ENCODE measurements at regions not wholly inside any gene's neighbourhood (a gene's known extent, or its start where the extent isn't known, plus 50 kb on each side); places are given as distances from the start of the nearest gene placed in this dataset.

- WGBS, 2 donors, result 79 to 82% methylated on average over 7 of the region's 7 CpGs
Measured at GRCh38 chr1:164296172-164296571, 262.8 kb upstream of the PBX1 start.

GRCh38 chr1:164308101-164308500 is 250.9 kb upstream of the PBX1 start:
- H3K4me3 ChIP-seq (ENCODE audit: low read depth, poor library complexity, severe bottlenecking), result no peak overlapping the region
- intact Hi-C loops (cut with DNase I; ENCODE audit: low total_unique reads), result no loop called here
- no peak for TF ChIP-seq POLR2A (IDR thresholded peaks at IDR 0.05)
- no peak for TF ChIP-seq CTCF (IDR thresholded peaks at IDR 0.05)
- no peak for DNase-seq (ENCODE audit: low spot score in 2 of 2)

More at GRCh38 chr1:164296172-164296571, 262.8 kb upstream of the PBX1 start:
- no peak for TF ChIP-seq CTCF (IDR thresholded peaks at IDR 0.05)
- no peak for TF ChIP-seq POLR2A (IDR thresholded peaks at IDR 0.05)
- DNase-seq (ENCODE audit: low spot score in 2 of 2), result no peak
- H3K4me3 ChIP-seq (ENCODE audit: low read depth, poor library complexity, severe bottlenecking), result no peak overlapping the region
- intact Hi-C loops (cut with DNase I; ENCODE audit: low total_unique reads), result no loop called here

GRCh38 chr1:164310166-164310565 is 248.8 kb upstream of the PBX1 start:
- TF ChIP-seq CTCF (IDR thresholded peaks at IDR 0.05), result no peak
- no peak for TF ChIP-seq POLR2A (IDR thresholded peaks at IDR 0.05)
- WGBS, 2 donors, result 44 to 56% methylated on average over 3 of the region's 3 CpGs
- no peak overlapping the region for H3K4me3 ChIP-seq (ENCODE audit: low read depth, poor library complexity, severe bottlenecking)
- DNase-seq (ENCODE audit: low spot score in 2 of 2), result no peak
- intact Hi-C loops (cut with DNase I; ENCODE audit: low total_unique reads), result no loop called here

- 39 to 55% methylated on average over 5 of the region's 5 CpGs for WGBS, 2 donors
- no peak overlapping the region for H3K4me3 ChIP-seq (ENCODE audit: low read depth, poor library complexity, severe bottlenecking)
- DNase-seq (ENCODE audit: low spot score in 2 of 2), result no peak
- intact Hi-C loops (cut with DNase I; ENCODE audit: low total_unique reads), result no loop called here
- TF ChIP-seq CTCF (IDR thresholded peaks at IDR 0.05), result no peak
- no peak for TF ChIP-seq POLR2A (IDR thresholded peaks at IDR 0.05)
Measured at GRCh38 chr1:164311377-164311776, 247.6 kb upstream of the PBX1 start.

GRCh38 chr1:164320790-164321731 is 237.9 kb upstream of the PBX1 start:
- intact Hi-C loops (cut with DNase I; ENCODE audit: low total_unique reads), result no loop called here
- 2 to 5% methylated on average over 48 to 56 of the region's 56 CpGs for WGBS, 2 donors
- peak overlapping the region; percentile 19 for H3K4me3 ChIP-seq (ENCODE audit: low read depth, poor library complexity, severe bottlenecking)
- DNase-seq (ENCODE audit: low spot score in 2 of 2), result no peak
- TF ChIP-seq POLR2A (IDR thresholded peaks at IDR 0.05), result no peak
- TF ChIP-seq CTCF (IDR thresholded peaks at IDR 0.05), result no peak
